SK-N-SH (cell line): ENCODE measurements at regions not wholly inside any gene's neighbourhood (a gene's known extent, or its start where the extent isn't known, plus 50 kb on each side); places are given as distances from the start of the nearest gene placed in this dataset.
A peak's percentile ranks its signal among the peaks of the same experiment; 100 is the strongest.

Source experiments
- CTCF ChIA-PET: fragments of 300-600, 350-600 bp; formaldehyde crosslinking; extraction: SDS; loops from one replicate; lab custom pipeline; 2021; lab: Yijun Ruan, JAX
- POLR2A ChIA-PET: fragments of 350-600 bp; sonication (Branson Sonifier 250); formaldehyde crosslinking; extraction: SDS; loops from one replicate; lab custom pipeline; 2020; ENCODE audit warnings: antibody characterized with exemption, inconsistent platforms; lab: Yijun Ruan, JAX
- DNase-seq: peaks from one replicate; pipeline ENCODE4 v3.0.0; 2012
- H2AFZ ChIP-seq: fragments of 200-600 bp; sonication (generic); 2 replicates; pipeline ENCODE4 v1.8.1; 2016; ENCODE audit warnings: antibody characterized with exemption, mild to moderate bottlenecking, low read depth
- H3F3A ChIP-seq: fragments of 200-600 bp; sonication (generic); replicated peaks from 2 replicates; pipeline ENCODE3; 2016; ENCODE audit warnings: antibody characterized with exemption, mild to moderate bottlenecking; ENCODE audit not compliant: insufficient read depth
- H3K27ac ChIP-seq, 2 experiments: fragments of 200-500 bp in 1 of 2; fragments of 200-600 bp in 1 of 2; sonication (Bioruptor generic) in 1 of 2; sonication (generic), shearing (Covaris generic) in 1 of 2; 2 replicates each; pipeline versions ENCODE4 v1.5.1 to v1.6.1; 2014 to 2016; ENCODE audit warnings: low read depth in 2 of 2, inconsistent platforms in 1 of 2, low read length in 1 of 2, mild to moderate bottlenecking in 1 of 2, mixed read lengths in 1 of 2
- H3K27me3 ChIP-seq: fragments of 200-600 bp; sonication (generic), shearing (Covaris generic); 2 replicates; pipeline ENCODE4 v1.6.1; 2016; ENCODE audit warnings: mixed run types; ENCODE audit not compliant: insufficient read depth
- H3K36me3 ChIP-seq, 2 experiments: fragments of 200-500 bp in 1 of 2; fragments of 200-600 bp in 1 of 2; sonication (Bioruptor generic) in 1 of 2; sonication (generic) in 1 of 2; replicated peaks in 1 of 2; 2 replicates each; pipeline versions ENCODE3 to v1.5.1; 2014 to 2016; ENCODE audit warnings: low read length in 1 of 2, mild to moderate bottlenecking in 1 of 2; ENCODE audit not compliant: insufficient read depth in 2 of 2, control insufficient read depth in 1 of 2
- H3K4me1 ChIP-seq, 2 experiments: fragments of 200-500 bp in 1 of 2; fragments of 200-600 bp in 1 of 2; sonication (Bioruptor generic) in 1 of 2; sonication (generic), shearing (Covaris generic) in 1 of 2; 2 replicates each; pipeline versions ENCODE4 v1.5.1 to v1.6.1; 2014 to 2016; ENCODE audit warnings: low read depth in 1 of 2, low read length in 1 of 2, mixed run types in 1 of 2; ENCODE audit not compliant: insufficient read depth in 2 of 2, control insufficient read depth in 1 of 2
- H3K4me2 ChIP-seq: fragments of 200-600 bp; sonication (generic), shearing (Covaris generic); 2 replicates; pipeline ENCODE4 v1.6.1; 2017; ENCODE audit warnings: mixed run types
- H3K4me3 ChIP-seq, 2 experiments: fragments of 200-500 bp in 1 of 2; fragments of 200-600 bp in 1 of 2; sonication (Bioruptor generic) in 1 of 2; sonication (generic), shearing (Covaris generic) in 1 of 2; 2 replicates each; pipeline versions ENCODE4 v1.5.1 to v1.8.1; 2014 to 2016; ENCODE audit warnings: low read depth in 2 of 2, inconsistent platforms in 1 of 2, low read length in 1 of 2, mild to moderate bottlenecking in 1 of 2, mixed read lengths in 1 of 2, moderate library complexity in 1 of 2
- H3K79me2 ChIP-seq: fragments of 200-600 bp; sonication (generic); 2 replicates; pipeline ENCODE4 v1.8.1; 2017; ENCODE audit warnings: mild to moderate bottlenecking; ENCODE audit not compliant: insufficient read depth
- H3K9ac ChIP-seq: fragments of 200-600 bp; sonication (generic); 2 replicates; pipeline ENCODE4 v1.6.1; 2017; ENCODE audit warnings: mixed run types
- H3K9me2 ChIP-seq: fragments of 200-600 bp; sonication (generic); 2 replicates; pipeline ENCODE4 v1.6.1; 2017; ENCODE audit warnings: mixed run types
- H3K9me3 ChIP-seq: fragments of 200-600 bp; sonication (generic); 2 replicates; pipeline ENCODE4 v1.6.1; 2017; ENCODE audit warnings: mixed run types, mild to moderate bottlenecking, moderate library complexity
- H4K20me1 ChIP-seq: fragments of 200-600 bp; sonication (generic); 2 replicates; pipeline ENCODE4 v1.6.1; 2017; ENCODE audit warnings: mild to moderate bottlenecking, mixed run types; ENCODE audit not compliant: insufficient read depth
- CTCF ChIP-seq: fragments of 200-600 bp; sonication (generic); IDR thresholded peaks from 2 replicates; pipeline ENCODE4 v1.6.1; 2017; ENCODE audit warnings: antibody characterized with exemption, mild to moderate bottlenecking, moderate library complexity
- JUND ChIP-seq: IDR thresholded peaks from 2 replicates; pipeline ENCODE4 v1.4.0; 2012
- POLR2AphosphoS5 ChIP-seq: IDR thresholded peaks from 2 replicates; pipeline ENCODE4 v1.6.1; 2012; ENCODE audit warnings: low read depth, low read length
- REST ChIP-seq: IDR thresholded peaks from 2 replicates; pipeline ENCODE4 v1.6.1; 2012; ENCODE audit warnings: mild to moderate bottlenecking, low read depth, low read length, moderate library complexity
- TAF1 ChIP-seq: IDR thresholded peaks from 2 replicates; pipeline ENCODE4 v1.6.1; 2012; ENCODE audit warnings: low read depth, mild to moderate bottlenecking, low read length, moderate library complexity, borderline replicate concordance
- WGBS: methylation state at CpG from one replicate; pipeline ENCODE4 v1.1.6; 2017; ENCODE audit warnings: low lambda C conversion rate; 5-methylcytosine and 5-hydroxymethylcytosine counted together

GRCh38 chr13:31409678-31410356 lies 210.0 kb downstream of the B3GLCT start:
- ChIA-PET CTCF (interaction anchor here (1.5 to 8.8 kb wide), 2 partner anchors 14 to 173 kb away, joined by 8 to 53 read pairs; no protein-coding TSS in a partner anchor), POLR2A (no interaction called here)
- no peak for DNase-seq
- no peak overlapping the region for H3K4me2 ChIP-seq
- H3K9me3 ChIP-seq = no peaks in the 10 kb centered on the region
- H3K79me2 ChIP-seq = no peaks in the 10 kb centered on the region
- peaks cover 5% of the 10 kb centered on the region; the same call in 1 of the 2 replicates for H3K27me3 ChIP-seq
- no peaks in the 10 kb centered on the region for H3K36me3 ChIP-seq
- no peaks in the 10 kb centered on the region for H4K20me1 ChIP-seq
- no peak overlapping the region for H3K27ac ChIP-seq
- TF ChIP-seq CTCF (peak; percentile 30), POLR2AphosphoS5 (no peak)
- no peak overlapping the region for H2AFZ ChIP-seq
- WGBS = 57% methylated on average over 6 of the region's 6 CpGs
- no peaks in the 10 kb centered on the region for H3K9me2 ChIP-seq
- no peaks in the 10 kb centered on the region for H3K4me1 ChIP-seq
- no peak overlapping the region for H3K9ac ChIP-seq
- H3K4me3 ChIP-seq = no peak overlapping the region
- no peaks in the 10 kb centered on the region for H3F3A ChIP-seq

GRCh38 chr13:31413516-31413915 lies 213.7 kb downstream of the B3GLCT start:
- Histone ChIP-seq H3K27me3 (peaks cover 5% of the 10 kb centered on the region; the same call in 1 of the 2 replicates), H3K79me2 (no peaks in the 10 kb centered on the region)
- TF ChIP-seq JUND = no peak
- TF ChIP-seq TAF1 = no peak
- TF ChIP-seq REST = no peak
- TF ChIP-seq, all 33 proteins: peak for 0
- H3K36me3 ChIP-seq = no peaks in the 10 kb centered on the region
- no peak overlapping the region for H3K4me2 ChIP-seq
- WGBS = 52% methylated on average over 3 of the region's 3 CpGs
- no peak overlapping the region for H3K4me3 ChIP-seq
- ChIA-PET POLR2A (no interaction called here), CTCF (interaction anchor here (2.1 to 8.8 kb wide), 3 partner anchors 10 to 178 kb away, joined by 5 to 53 read pairs (median 18); no protein-coding TSS in a partner anchor)
- H3K4me1 ChIP-seq = no peaks in the 10 kb centered on the region
- no peak overlapping the region for H2AFZ ChIP-seq
- H3K9me2 ChIP-seq = no peaks in the 10 kb centered on the region
- H3K9ac ChIP-seq = no peak overlapping the region
- no peaks in the 10 kb centered on the region for H4K20me1 ChIP-seq
- H3K9me3 ChIP-seq = no peaks in the 10 kb centered on the region
- no peak overlapping the region for H3K27ac ChIP-seq
- DNase-seq = no peak
- H3F3A ChIP-seq = no peaks in the 10 kb centered on the region
